ENCODE measurements at regions not wholly inside any gene's neighbourhood (a gene's known extent, or its start where the extent isn't known, plus 50 kb on each side); places are given as distances from the start of the nearest gene placed in this dataset.
"Not testable (repeated sequence)": the region's sequence is repeated elsewhere in the genome, so short reads cannot be mapped to it uniquely, and the experiment has no call there.

- TF ChIP-seq CTCF (IDR thresholded peaks at IDR 0.05; ENCODE audit: low read depth, low read length, missing control alignments): no peak
- no peak overlapping the region for H3K4me3 ChIP-seq (replicated peaks; ENCODE audit: low read depth, low read length)
- no peak for DNase-seq (ENCODE audit: extremely low read depth, low read depth)
Measured at GRCh38 chr9:124125651-124125977, 114.0 kb downstream of the LHX2 start.

- TF ChIP-seq CTCF (IDR thresholded peaks at IDR 0.05; ENCODE audit: low read depth, low read length, missing control alignments): peak; percentile 95
- H3K4me3 ChIP-seq (replicated peaks; ENCODE audit: low read depth, low read length): no peak overlapping the region
- peak; percentile 38 for DNase-seq (ENCODE audit: extremely low read depth, low read depth)
Measured at GRCh38 chr9:124126648-124127646, 115.4 kb downstream of the LHX2 start.

DNA sequence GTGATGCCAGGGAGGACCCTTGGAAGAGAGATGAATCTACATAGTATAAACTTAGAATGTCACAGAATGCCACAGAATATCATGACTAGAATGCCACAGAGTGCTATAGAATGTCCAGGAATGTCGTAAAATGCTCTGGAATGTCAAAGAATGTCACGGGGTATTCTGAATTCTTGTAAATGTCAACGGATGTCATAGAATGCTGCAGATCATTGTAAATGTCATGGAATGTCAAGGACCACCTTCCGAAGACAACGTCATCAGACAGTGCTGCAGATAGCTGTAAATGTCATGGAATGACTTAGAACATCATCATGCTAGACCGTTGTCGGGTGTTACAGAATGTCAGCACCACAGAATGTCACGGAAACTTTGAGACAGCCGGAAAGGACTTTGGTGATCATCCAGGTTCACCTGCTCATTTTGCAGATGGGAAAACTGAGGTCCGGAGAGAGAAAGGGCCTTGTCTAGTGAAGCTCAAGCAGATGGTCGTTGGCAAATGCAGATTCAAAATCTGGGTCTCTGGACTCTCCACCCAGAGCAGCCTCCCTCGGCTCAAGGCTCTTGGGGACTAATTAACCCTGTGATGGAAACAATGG, 117.1 kb downstream of the LHX2 start:
- H3K4me3 ChIP-seq (replicated peaks; ENCODE audit: low read depth, low read length): no peak overlapping the region
- no peak for DNase-seq (ENCODE audit: extremely low read depth, low read depth)
- no peak for TF ChIP-seq CTCF (IDR thresholded peaks at IDR 0.05; ENCODE audit: low read depth, low read length, missing control alignments)

DNA sequence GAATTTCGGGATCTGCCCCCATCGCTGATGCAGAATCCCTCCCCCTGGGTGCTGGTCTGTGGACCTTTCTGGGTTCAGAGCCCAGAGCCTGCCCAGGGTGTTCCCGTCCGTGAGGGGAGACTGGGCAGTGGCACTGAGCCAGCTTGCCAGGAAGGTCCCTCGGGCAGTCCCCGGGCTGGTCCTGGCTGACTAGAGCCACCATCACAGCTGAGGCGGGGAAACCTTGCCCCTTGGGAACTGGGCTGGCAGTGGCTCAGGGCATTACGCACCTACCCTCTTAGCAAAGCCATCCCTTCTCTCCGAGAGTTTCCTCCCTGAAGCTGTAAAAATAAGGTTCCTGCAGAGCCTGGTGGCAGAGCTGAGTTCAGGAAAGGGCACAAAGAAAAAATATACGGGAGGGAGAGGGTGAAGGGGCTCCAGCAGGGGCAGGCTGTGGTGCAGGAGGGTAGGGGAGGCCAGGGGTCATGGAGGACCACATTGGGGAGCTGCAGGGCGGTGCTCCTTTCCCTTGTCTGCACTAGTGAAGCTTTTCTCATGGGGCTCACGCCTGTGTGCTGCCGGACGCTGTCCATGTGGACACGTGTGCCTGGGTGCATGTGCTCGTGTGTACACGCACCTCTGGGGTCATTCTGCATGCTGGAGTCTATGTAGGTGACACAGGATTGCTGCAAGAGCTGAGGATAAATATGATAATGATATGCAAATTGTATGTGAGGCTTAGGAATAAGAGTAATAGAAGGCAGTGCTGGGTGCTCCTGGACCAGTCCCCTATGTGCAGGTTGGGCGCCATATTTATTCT, 118.9 kb downstream of the LHX2 start:
- no peak for TF ChIP-seq CTCF (IDR thresholded peaks at IDR 0.05; ENCODE audit: low read depth, low read length, missing control alignments)
- H3K4me3 ChIP-seq (replicated peaks; ENCODE audit: low read depth, low read length): no peak overlapping the region
- no peak for DNase-seq (ENCODE audit: extremely low read depth, low read depth)

GRCh38 chr9:124131518-124131917, 120.0 kb downstream of the LHX2 start:
- not testable (repeated sequence) for H3K4me3 ChIP-seq (replicated peaks; ENCODE audit: low read depth, low read length); DNase-seq (ENCODE audit: extremely low read depth, low read depth)

GRCh38 chr9:124132671-124133147, 121.1 kb downstream of the LHX2 start:
- no peak overlapping the region for H3K4me3 ChIP-seq (replicated peaks; ENCODE audit: low read depth, low read length)
- DNase-seq (ENCODE audit: extremely low read depth, low read depth): no peak
- no peak for TF ChIP-seq CTCF (IDR thresholded peaks at IDR 0.05; ENCODE audit: low read depth, low read length, missing control alignments)

DNA sequence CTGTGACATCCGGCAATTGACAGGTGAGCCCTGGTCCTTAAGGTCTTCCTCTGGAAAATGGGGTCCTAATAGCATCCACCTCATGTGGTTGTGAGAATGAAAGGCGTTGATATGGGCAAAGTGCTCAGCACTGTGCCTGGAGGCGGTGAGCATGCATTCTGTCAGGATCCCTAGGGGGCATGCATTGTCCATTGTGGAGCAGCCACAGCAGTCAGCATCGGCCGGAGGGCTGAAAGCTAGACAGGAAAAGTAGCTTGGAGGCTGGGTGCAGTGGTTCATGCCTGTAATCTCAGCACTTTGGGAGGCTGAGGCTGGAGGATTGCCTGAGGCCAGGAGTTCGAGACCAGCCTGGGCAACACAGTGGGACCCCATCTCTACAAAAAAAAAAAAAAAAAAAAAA, 122.2 kb downstream of the LHX2 start:
- peak; percentile 26 for TF ChIP-seq CTCF (IDR thresholded peaks at IDR 0.05; ENCODE audit: low read depth, low read length, missing control alignments)
- no peak for DNase-seq (ENCODE audit: extremely low read depth, low read depth)
- no peak overlapping the region for H3K4me3 ChIP-seq (replicated peaks; ENCODE audit: low read depth, low read length)

All from HFF-Myc (cell line).